K562 (cell line): ENCODE measurements at regions not wholly inside any gene's neighbourhood (a gene's known extent, or its start where the extent isn't known, plus 50 kb on each side); places are given as distances from the start of the nearest gene placed in this dataset.

Experiments
- ATAC-seq: fragments of 200-7000 bp; cut with Tn5 transposase; 3 replicates; pipeline ENCODE4 v1.9.1; 2020; ENCODE audit warnings: moderate library complexity
- BruUV-seq: library from RNA; stranded (reverse); fragments of 400-500 nt; replicated peaks from 2 replicates; lab custom pipeline; 2021; lab: Mats Ljungman, UMichigan
- CTCF ChIA-PET: fragments of 300-600 bp; formaldehyde crosslinking; extraction: SDS; loops from one replicate; lab custom pipeline; 2021; ENCODE audit warnings: low intra/inter-chr PET ratio; lab: Yijun Ruan, JAX
- POLR2A ChIA-PET: fragments of 300-600, 350-650 bp; sonication (Branson Sonifier 250); formaldehyde crosslinking; extraction: SDS; loops from one replicate; lab custom pipeline; 2021; ENCODE audit warnings: antibody characterized with exemption, inconsistent platforms; lab: Yijun Ruan, JAX
- DNase-seq, 4 experiments: peaks; one replicate each; pipeline versions ENCODE4 v3.0.0 to v3.0.0-alpha.2; 2011 to 2018; ENCODE audit warnings: low spot score in 3 of 4, mixed read lengths in 3 of 4; ENCODE audit errors: extremely low read depth in 1 of 4
- FAIRE-seq: peaks from 2 replicates; lab custom pipeline; 2011; peaks lifted over from hg19 to GRCh38; lab: Jason Lieb, UNC
- H2AFZ ChIP-seq: 2 replicates; pipeline ENCODE4 v1.6.0; 2011; ENCODE audit warnings: low read depth, low read length, control low read depth, inconsistent platforms
- H3K27ac ChIP-seq: fragments of 200-600 bp; 3 replicates; pipeline ENCODE4 v1.8.0; 2011; ENCODE audit warnings: low read depth, mild to moderate bottlenecking, control low read depth, inconsistent platforms, low read length, moderate library complexity, mixed read lengths; ENCODE audit errors: extremely low read depth
- H3K27me3 ChIP-seq, 2 experiments: fragments of 300-600 bp in 1 of 2; 2 replicates in 1 of 2; 3 replicates in 1 of 2; pipeline versions ENCODE4 v1.6.0 to v1.8.0; 2011; ENCODE audit warnings: inconsistent platforms in 2 of 2, low read length in 2 of 2, mild to moderate bottlenecking in 1 of 2, mixed read lengths in 1 of 2, moderate library complexity in 1 of 2; ENCODE audit not compliant: control insufficient read depth in 2 of 2, insufficient read depth in 2 of 2
- H3K36me3 ChIP-seq: fragments of 300-600 bp; 3 replicates; pipeline ENCODE4 v1.8.0; 2011; ENCODE audit warnings: mild to moderate bottlenecking, low read length, inconsistent platforms; ENCODE audit not compliant: control insufficient read depth, insufficient read depth
- H3K4me1 ChIP-seq, 2 experiments: fragments of 200-600 bp in 1 of 2; replicated peaks in 1 of 2; 2 replicates in 1 of 2; 3 replicates in 1 of 2; pipeline versions ENCODE4 v1.5.1 to v1.8.0; 2011; ENCODE audit warnings: inconsistent platforms in 2 of 2, low read length in 2 of 2, mild to moderate bottlenecking in 1 of 2, mixed read lengths in 1 of 2, moderate library complexity in 1 of 2; ENCODE audit not compliant: control insufficient read depth in 2 of 2, insufficient read depth in 2 of 2
- H3K4me2 ChIP-seq: 2 replicates; pipeline ENCODE4 v1.6.1; 2011; ENCODE audit warnings: low read length, control low read depth, inconsistent platforms, mixed read lengths; ENCODE audit not compliant: insufficient read depth
- H3K4me3 ChIP-seq: fragments of 200-600 bp; sonication (generic), shearing (Covaris generic); 2 replicates; pipeline ENCODE4 v1.5.1; 2016; ENCODE audit warnings: control low read depth, inconsistent platforms
- H3K79me2 ChIP-seq: fragments of 200-600 bp; 3 replicates; pipeline ENCODE4 v1.8.0; 2011; ENCODE audit warnings: low read length, inconsistent platforms; ENCODE audit not compliant: control insufficient read depth, insufficient read depth
- H3K9ac ChIP-seq, 2 experiments: 2 replicates each; pipeline versions ENCODE4 v1.6.0 to v1.6.1; 2011; ENCODE audit warnings: low read depth in 2 of 2, low read length in 2 of 2, control low read depth in 1 of 2, inconsistent platforms in 1 of 2, mild to moderate bottlenecking in 1 of 2, mixed read lengths in 1 of 2; ENCODE audit not compliant: insufficient read depth in 1 of 2
- H3K9me1 ChIP-seq: one replicate; pipeline ENCODE4 v1.6.0; 2011; ENCODE audit warnings: inconsistent platforms, mild to moderate bottlenecking, low read length, moderate library complexity; ENCODE audit not compliant: control insufficient read depth, insufficient read depth
- H3K9me3 ChIP-seq: replicated peaks from 2 replicates; pipeline ENCODE4 v1.5.1; 2011; ENCODE audit warnings: low read depth, low read length, inconsistent platforms; ENCODE audit not compliant: control insufficient read depth, insufficient read depth
- H4K20me1 ChIP-seq: replicated peaks from 2 replicates; pipeline ENCODE4 v1.6.1; 2011; ENCODE audit warnings: low read length, inconsistent platforms, mixed read lengths; ENCODE audit not compliant: control insufficient read depth, insufficient read depth
- C11orf30 ChIP-seq: fragments of 450-650 bp; IDR thresholded peaks from 2 replicates; pipeline ENCODE4 v1.6.1; 2016; ENCODE audit warnings: low read depth, mild to moderate bottlenecking
- FIP1L1 ChIP-seq: fragments of 200-400 bp; formaldehyde crosslinking; IDR thresholded peaks from 2 replicates; pipeline ENCODE4 v1.6.1; 2018; ENCODE audit warnings: mild to moderate bottlenecking, low read depth, low read length; ENCODE audit not compliant: poor library complexity, severe bottlenecking
- FOXO4 ChIP-seq: fragments of 450-650 bp; formaldehyde crosslinking; IDR thresholded peaks from 2 replicates; pipeline ENCODE4 v1.4.0; 2020; ENCODE audit warnings: mild to moderate bottlenecking, moderate library complexity
- GMEB1 ChIP-seq: fragments of 250-450 bp; sonication (Bioruptor Pico); IDR thresholded peaks from 2 replicates; pipeline ENCODE4 v1.4.0; 2020; ENCODE audit warnings: mild to moderate bottlenecking
- HBP1 ChIP-seq: fragments of 450-650 bp; formaldehyde crosslinking; IDR thresholded peaks from 2 replicates; pipeline ENCODE4 v1.4.0; 2022; ENCODE audit warnings: missing genetic modification characterization
- MED1 ChIP-seq: sonication (generic); formaldehyde crosslinking; IDR thresholded peaks from 2 replicates; pipeline ENCODE4 v1.8.1; 2023; ENCODE audit warnings: missing genetic modification reagents, borderline replicate concordance
- NR0B1 ChIP-seq: fragments of 450-650 bp; IDR thresholded peaks from one replicate; pipeline ENCODE4 v1.6.1; 2018; ENCODE audit warnings: mild to moderate bottlenecking, moderate library complexity; ENCODE audit not compliant: partially characterized antibody
- RBFOX2 ChIP-seq: fragments of 200-400 bp; formaldehyde crosslinking; IDR thresholded peaks from 2 replicates; pipeline ENCODE4 v1.6.1; 2017; ENCODE audit warnings: low read depth, mild to moderate bottlenecking, low read length, moderate library complexity
- SUPT5H ChIP-seq: fragments of 450-650 bp; IDR thresholded peaks from 2 replicates; pipeline ENCODE4 v1.6.1; 2016
- THRA ChIP-seq: fragments of 450-650 bp; IDR thresholded peaks from 2 replicates; pipeline ENCODE4 v1.6.1; 2017; ENCODE audit warnings: mild to moderate bottlenecking, moderate library complexity
- ZNF134 ChIP-seq: fragments of 250-450 bp; sonication (Bioruptor Pico); conservative IDR thresholded peaks from 2 replicates; pipeline ENCODE4 v1.4.0; 2020
- ZNF212 ChIP-seq: fragments of 450-650 bp; formaldehyde crosslinking; IDR thresholded peaks from 2 replicates; pipeline ENCODE4 v1.4.0; 2020; ENCODE audit warnings: mild to moderate bottlenecking
- ZNF586 ChIP-seq: fragments of 450-650 bp; formaldehyde crosslinking; conservative IDR thresholded peaks from 2 replicates; pipeline ENCODE4 v1.4.0; 2020; ENCODE audit warnings: mild to moderate bottlenecking, moderate library complexity
- ZNF785 ChIP-seq: fragments of 250-450 bp; sonication (Bioruptor Pico); IDR thresholded peaks from 2 replicates; pipeline ENCODE4 v1.4.0; 2020; ENCODE audit warnings: mild to moderate bottlenecking
- WGBS: fragments of 100-300 bp; shearing (Covaris generic); methylation state at CpG from one replicate; pipeline ENCODE4 v1.1.6; 2016; ENCODE audit warnings: low coverage, mixed read lengths; ENCODE audit not compliant: insufficient coverage; ENCODE audit errors: missing lambda C conversion rate; 5-methylcytosine and 5-hydroxymethylcytosine counted together
- in situ Hi-C: fragments of 300-500 bp; cut with MboI; formaldehyde crosslinking; loops from 4 replicates; pipeline ENCODE4 v1.15.0; 2018; ENCODE audit warnings: inconsistent platforms, mixed read lengths
- intact Hi-C: fragments of 100-400 bp; cut with micrococcal nuclease; formaldehyde crosslinking; loops from 2 replicates; pipeline ENCODE4 v1.14.2; 2022

GRCh38 chr2:228549441-228550007, 368.0 kb upstream of the SPHKAP start:
- Histone ChIP-seq H3K36me3 (no peaks in the 10 kb centered on the region), H3K9me3 (no peaks in the 10 kb centered on the region), H3K27ac (no peak overlapping the region), H2AFZ (no peak overlapping the region), H4K20me1 (no peaks in the 10 kb centered on the region), H3K9me1 (no peaks in the 10 kb centered on the region), H3K4me3 (no peak overlapping the region), H3K27me3 (no peaks in the 10 kb centered on the region)
- CTCF ChIA-PET = no interaction called here
- no peak for ATAC-seq
- 1% methylated on average over 7 of the region's 7 CpGs for WGBS
- BruUV-seq = no TSS peak
- POLR2A ChIA-PET = no interaction called here
- TF ChIP-seq FOXO4 (CRISPR knock-in tag) = no peak
- no peak for TF ChIP-seq ZNF134
- TF ChIP-seq ZNF785 = no peak
- TF ChIP-seq ZNF586 (CRISPR knock-in tag) = no peak
- TF ChIP-seq HBP1 (CRISPR knock-in tag) = no peak
- TF ChIP-seq MED1 (CRISPR knock-in tag) = no peak
- TF ChIP-seq ZNF212 (CRISPR knock-in tag) = no peak
- TF ChIP-seq GMEB1 (CRISPR knock-in tag) = no peak
- no peak for TF ChIP-seq C11orf30
- TF ChIP-seq NR0B1 = no peak
- no peak for TF ChIP-seq RBFOX2
- TF ChIP-seq THRA = no peak
- no peak for TF ChIP-seq SUPT5H
- TF ChIP-seq FIP1L1 = no peak
- TF ChIP-seq, all 486 proteins: peak for 0
- H3K79me2 ChIP-seq = no peaks in the 10 kb centered on the region
- H3K4me2 ChIP-seq = no peak overlapping the region
- DNase-seq (no peak), FAIRE-seq (no peak)
- no peak overlapping the region for H3K9ac ChIP-seq
- intact Hi-C loops (no loop called here), in situ Hi-C loops (no loop called here)
- H3K4me1 ChIP-seq = no peaks in the 10 kb centered on the region
